HAP-1 (cell line): ENCODE measurements at regions not wholly inside any gene's neighbourhood (a gene's known extent, or its start where the extent isn't known, plus 50 kb on each side); places are given as distances from the start of the nearest gene placed in this dataset.

Experiments used
- DNase-seq, 2 experiments: peaks; one replicate each; pipeline ENCODE4 v3.0.0-alpha.2; 2016 to 2020; ENCODE audit warnings: low spot score in 2 of 2
- H3K27me3 ChIP-seq: fragments of 250-450 bp; sonication (Bioruptor Pico); 2 replicates; pipeline ENCODE4 v1.5.1; 2020; ENCODE audit warnings: low read depth, mild to moderate bottlenecking, moderate library complexity
- H3K36me3 ChIP-seq: fragments of 250-450 bp; sonication (Bioruptor Pico); replicated peaks from 2 replicates; pipeline ENCODE4 v1.5.1; 2020; ENCODE audit warnings: mild to moderate bottlenecking
- H3K4me1 ChIP-seq: fragments of 250-450 bp; sonication (Bioruptor Pico); 2 replicates; pipeline ENCODE4 v1.5.1; 2020; ENCODE audit warnings: mild to moderate bottlenecking
- H3K4me3 ChIP-seq: fragments of 250-450 bp; sonication (Bioruptor Pico); 2 replicates; pipeline ENCODE4 v1.5.1; 2020; ENCODE audit warnings: mild to moderate bottlenecking, moderate library complexity
- H3K9me3 ChIP-seq: fragments of 250-450 bp; sonication (Bioruptor Pico); 2 replicates; pipeline ENCODE4 v1.5.1; 2020; ENCODE audit warnings: mild to moderate bottlenecking, moderate library complexity
- in situ Hi-C: fragments of 300-500 bp; cut with MboI; formaldehyde crosslinking; loops from 3 replicates; pipeline ENCODE4 v1.14.3; 2020; ENCODE audit warnings: low sequenced_read_pairs, inconsistent platforms, mixed read lengths

- Histone ChIP-seq H3K36me3 (no peaks in the 10 kb centered on the region), H3K27me3 (no peaks in the 10 kb centered on the region), H3K4me1 (peaks cover 26% of the 10 kb centered on the region), H3K4me3 (no peak overlapping the region), H3K9me3 (no peaks in the 10 kb centered on the region)
- DNase-seq, result peak in 1 of 2 experiments; percentile 95
- in situ Hi-C loops, result loop anchor here (25.0 kb wide), 1 partner anchor 420 kb away; the partner anchor contains the start of gene EFNA5
Measured at GRCh38 chr5:107241841-107242240, 428.9 kb downstream of the EFNA5 start.

- no peaks in the 10 kb centered on the region for H3K9me3 ChIP-seq
- peaks cover 34% of the 10 kb centered on the region for H3K4me1 ChIP-seq
- H3K27me3 ChIP-seq, result no peaks in the 10 kb centered on the region
- no peaks in the 10 kb centered on the region for H3K36me3 ChIP-seq
- in situ Hi-C loops, result loop anchor here (25.0 kb wide), 1 partner anchor 427 kb away; the partner anchor contains the start of gene EFNA5
- no peak overlapping the region for H3K4me3 ChIP-seq
- no peak for DNase-seq
Measured at GRCh38 chr5:107235167-107235566, 435.6 kb downstream of the EFNA5 start.

GRCh38 chr5:107232788-107233187 is 437.9 kb downstream of the EFNA5 start:
- Histone ChIP-seq H3K9me3 (no peaks in the 10 kb centered on the region), H3K4me3 (no peak overlapping the region), H3K27me3 (no peaks in the 10 kb centered on the region), H3K4me1 (peaks cover 56% of the 10 kb centered on the region), H3K36me3 (no peaks in the 10 kb centered on the region)
- peak; percentile 53 to 68 for DNase-seq
- in situ Hi-C loops, result loop anchor here (25.0 kb wide), 1 partner anchor 430 kb away; the partner anchor contains the start of gene EFNA5

GRCh38 chr5:107232293-107232692 is 438.4 kb downstream of the EFNA5 start:
- no peaks in the 10 kb centered on the region for H3K9me3 ChIP-seq
- in situ Hi-C loops, result loop anchor here (25.0 kb wide), 1 partner anchor 430 kb away; the partner anchor contains the start of gene EFNA5
- no peak overlapping the region for H3K4me3 ChIP-seq
- peak in 1 of 2 experiments; percentile 42 for DNase-seq
- H3K4me1 ChIP-seq, result peaks cover 56% of the 10 kb centered on the region
- H3K27me3 ChIP-seq, result no peaks in the 10 kb centered on the region
- no peaks in the 10 kb centered on the region for H3K36me3 ChIP-seq

GRCh38 chr5:107231191-107231590 is 439.5 kb downstream of the EFNA5 start:
- Histone ChIP-seq H3K9me3 (no peaks in the 10 kb centered on the region), H3K27me3 (no peaks in the 10 kb centered on the region), H3K36me3 (no peaks in the 10 kb centered on the region), H3K4me1 (peaks cover 56% of the 10 kb centered on the region), H3K4me3 (no peak overlapping the region)
- in situ Hi-C loops, result loop anchor here (25.0 kb wide), 1 partner anchor 431 kb away; the partner anchor contains the start of gene EFNA5
- peak in 1 of 2 experiments; percentile 96 for DNase-seq

GRCh38 chr5:107230367-107230766 is 440.4 kb downstream of the EFNA5 start:
- Histone ChIP-seq H3K27me3 (no peaks in the 10 kb centered on the region), H3K4me3 (no peak overlapping the region), H3K36me3 (no peaks in the 10 kb centered on the region), H3K9me3 (no peaks in the 10 kb centered on the region), H3K4me1 (peaks cover 56% of the 10 kb centered on the region)
- DNase-seq, result peak; percentile 85 to 91
- in situ Hi-C loops, result loop anchor here (25.0 kb wide), 1 partner anchor 432 kb away; the partner anchor contains the start of gene EFNA5

GRCh38 chr5:107228226-107228625 is 442.5 kb downstream of the EFNA5 start:
- H3K9me3 ChIP-seq, result no peaks in the 10 kb centered on the region
- in situ Hi-C loops, result loop anchor here (25.0 kb wide), 1 partner anchor 434 kb away; the partner anchor contains the start of gene EFNA5

GRCh38 chr5:107224272-107224671 is 446.5 kb downstream of the EFNA5 start:
- Histone ChIP-seq H3K27me3 (no peaks in the 10 kb centered on the region), H3K4me3 (no peak overlapping the region), H3K36me3 (no peaks in the 10 kb centered on the region; the same call in 1 of the 2 replicates), H3K4me1 (peaks cover 36% of the 10 kb centered on the region), H3K9me3 (no peaks in the 10 kb centered on the region)
- DNase-seq, result peak in 1 of 2 experiments; percentile 85
- in situ Hi-C loops, result no loop called here

More at GRCh38 chr5:107228226-107228625, 442.5 kb downstream of the EFNA5 start:
- no peak for DNase-seq
- Histone ChIP-seq H3K36me3 (no peaks in the 10 kb centered on the region; the same call in 1 of the 2 replicates), H3K4me3 (no peak overlapping the region), H3K27me3 (no peaks in the 10 kb centered on the region), H3K4me1 (peaks cover 59% of the 10 kb centered on the region)

GRCh38 chr5:107223066-107223465 is 447.7 kb downstream of the EFNA5 start:
- Histone ChIP-seq H3K4me1 (peaks cover 25% of the 10 kb centered on the region), H3K36me3 (no peaks in the 10 kb centered on the region; the same call in 1 of the 2 replicates), H3K4me3 (no peak overlapping the region), H3K27me3 (no peaks in the 10 kb centered on the region), H3K9me3 (no peaks in the 10 kb centered on the region)
- in situ Hi-C loops, result no loop called here
- DNase-seq, result no peak

GRCh38 chr5:107219993-107220392 is 450.7 kb downstream of the EFNA5 start:
- no peaks in the 10 kb centered on the region for H3K27me3 ChIP-seq
- no peak overlapping the region for H3K4me3 ChIP-seq
- no peak for DNase-seq
- H3K9me3 ChIP-seq, result no peaks in the 10 kb centered on the region
- in situ Hi-C loops, result no loop called here
- H3K36me3 ChIP-seq, result no peaks in the 10 kb centered on the region; the same call in 1 of the 2 replicates
- H3K4me1 ChIP-seq, result peaks cover 24% of the 10 kb centered on the region

- Histone ChIP-seq H3K9me3 (no peaks in the 10 kb centered on the region), H3K27me3 (no peaks in the 10 kb centered on the region), H3K4me1 (peaks cover 23% of the 10 kb centered on the region), H3K4me3 (no peak overlapping the region), H3K36me3 (no peaks in the 10 kb centered on the region)
- in situ Hi-C loops, result no loop called here
- DNase-seq, result no peak
Measured at GRCh38 chr5:107218457-107219193, 452.1 kb downstream of the EFNA5 start.

- in situ Hi-C loops, result no loop called here
- Histone ChIP-seq H3K36me3 (no peaks in the 10 kb centered on the region), H3K9me3 (no peaks in the 10 kb centered on the region), H3K4me3 (no peak overlapping the region), H3K27me3 (no peaks in the 10 kb centered on the region), H3K4me1 (peaks cover 30% of the 10 kb centered on the region)
- no peak for DNase-seq
Measured at GRCh38 chr5:107217721-107218130, 453.0 kb downstream of the EFNA5 start.

GRCh38 chr5:107216587-107216986 is 454.1 kb downstream of the EFNA5 start:
- Histone ChIP-seq H3K9me3 (no peaks in the 10 kb centered on the region), H3K27me3 (no peaks in the 10 kb centered on the region), H3K36me3 (no peaks in the 10 kb centered on the region), H3K4me3 (no peak overlapping the region), H3K4me1 (peaks cover 42% of the 10 kb centered on the region)
- DNase-seq, result no peak
- in situ Hi-C loops, result no loop called here

GRCh38 chr5:107215611-107216010 is 455.1 kb downstream of the EFNA5 start:
- in situ Hi-C loops, result no loop called here
- no peaks in the 10 kb centered on the region for H3K9me3 ChIP-seq
- DNase-seq, result no peak
- H3K4me3 ChIP-seq, result no peak overlapping the region
- H3K36me3 ChIP-seq, result no peaks in the 10 kb centered on the region
- H3K27me3 ChIP-seq, result no peaks in the 10 kb centered on the region
- H3K4me1 ChIP-seq, result peaks cover 46% of the 10 kb centered on the region
